AG09309 (cell line): ENCODE measurements at regions not wholly inside any gene's neighbourhood (a gene's known extent, or its start where the extent isn't known, plus 50 kb on each side); places are given as distances from the start of the nearest gene placed in this dataset.
"Not testable (repeated sequence)": the region's sequence is repeated elsewhere in the genome, so short reads cannot be mapped to it uniquely, and the experiment has no call there.

Source experiments
- DNase-seq: peaks from one replicate; pipeline ENCODE4 v3.0.0-alpha.2; 2010; ENCODE audit warnings: low read depth
- H3K4me3 ChIP-seq: 2 replicates; pipeline ENCODE4 v1.5.1; 2011; ENCODE audit warnings: mild to moderate bottlenecking, low read depth, low read length, moderate library complexity; ENCODE audit not compliant: control insufficient read depth
- CTCF ChIP-seq: IDR thresholded peaks from 2 replicates; pipeline ENCODE4 v1.5.1; 2011; ENCODE audit warnings: mild to moderate bottlenecking, low read depth, low read length, inconsistent platforms; ENCODE audit not compliant: insufficient read depth, control insufficient read depth; ENCODE audit errors: missing control alignments

- H3K4me3 ChIP-seq = no peak overlapping the region
- no peak for DNase-seq
- TF ChIP-seq CTCF = no peak
Observed at GRCh38 chr5:104095527-104095926, 532.9 kb upstream of the NUDT12 start.

GRCh38 chr5:104088876-104089778 is 526.5 kb upstream of the NUDT12 start:
- no peak overlapping the region for H3K4me3 ChIP-seq
- DNase-seq = peak; percentile 13
- TF ChIP-seq CTCF = no peak

- no peak for DNase-seq
- TF ChIP-seq CTCF = no peak
- H3K4me3 ChIP-seq = no peak overlapping the region
Observed at GRCh38 chr5:104084896-104085295, 522.3 kb upstream of the NUDT12 start.

GRCh38 chr5:104082754-104083153 is 520.2 kb upstream of the NUDT12 start:
- H3K4me3 ChIP-seq = no peak overlapping the region

GRCh38 chr5:104081232-104081631 is 518.6 kb upstream of the NUDT12 start:
- DNase-seq = no peak
- no peak overlapping the region for H3K4me3 ChIP-seq
- TF ChIP-seq CTCF = no peak

More at GRCh38 chr5:104082754-104083153, 520.2 kb upstream of the NUDT12 start:
- no peak for TF ChIP-seq CTCF
- DNase-seq = no peak

GRCh38 chr5:104080646-104081175 is 518.1 kb upstream of the NUDT12 start:
- no peak overlapping the region for H3K4me3 ChIP-seq
- TF ChIP-seq CTCF = no peak
- no peak for DNase-seq

- not testable (repeated sequence) for DNase-seq, H3K4me3 ChIP-seq
Observed at GRCh38 chr5:104079861-104080645, 517.5 kb upstream of the NUDT12 start.
